Stomach (tissue), 8 donors: ENCODE measurements at regions not wholly inside any gene's neighbourhood (a gene's known extent, or its start where the extent isn't known, plus 50 kb on each side); places are given as distances from the start of the nearest gene placed in this dataset.

Experiments
- DNase-seq, 2 donors: peaks; one replicate each; pipeline versions ENCODE4 v3.0.0 to v3.0.0-alpha.2; 2013 to 2019
- H3K27ac ChIP-seq, 5 donors: fragments of 200-600 bp in 4 of 5; sonication (generic) in 4 of 5; one replicate each; pipeline ENCODE4 v1.5.1; 2013 to 2019; ENCODE audit warnings: mild to moderate bottlenecking in 1 of 5, moderate library complexity in 1 of 5
- H3K27me3 ChIP-seq, 3 donors: fragments of 200-600 bp; sonication (generic); one replicate each; pipeline ENCODE4 v1.5.1; 2017 to 2019; ENCODE audit warnings: mixed run types in 1 of 3
- H3K36me3 ChIP-seq, 4 donors: fragments of 200-600 bp; sonication (generic); 1 replicate in 3 of 4; 2 replicates in 1 of 4; pipeline ENCODE4 v1.5.1; 2016 to 2019
- H3K4me1 ChIP-seq, 4 donors: fragments of 200-600 bp; sonication (generic); one replicate each; pipeline ENCODE4 v1.5.1; 2016 to 2019
- H3K4me3 ChIP-seq, 4 donors: fragments of 200-600 bp; sonication (generic) in 3 of 4; one replicate each; pipeline ENCODE4 v1.5.1; 2016 to 2019; ENCODE audit warnings: mild to moderate bottlenecking in 1 of 4
- H3K9me3 ChIP-seq, 4 donors: fragments of 200-600 bp; sonication (generic); one replicate each; pipeline ENCODE4 v1.5.1; 2016 to 2019
- EP300 ChIP-seq: sonication (generic); formaldehyde crosslinking; IDR thresholded peaks from one replicate; pipeline ENCODE4 v1.6.1; 2017; ENCODE audit warnings: antibody characterized with exemption
- POLR2A ChIP-seq, 4 donors: fragments of 450-650 bp; IDR thresholded peaks; one replicate each; pipeline ENCODE4 v1.6.1; 2016; ENCODE audit warnings: antibody characterized with exemption in 4 of 4, control low read depth in 2 of 4, mild to moderate bottlenecking in 1 of 4, moderate library complexity in 1 of 4
- POLR2AphosphoS5 ChIP-seq, 3 donors: sonication (generic); formaldehyde crosslinking; IDR thresholded peaks; one replicate each; pipeline ENCODE4 v1.6.1; 2016; ENCODE audit warnings: antibody characterized with exemption in 3 of 3
- WGBS, 5 donors: extraction: QIAGEN DNeasy Blood & Tissue Kit in 3 of 5; methylation state at CpG; one replicate each; pipeline versions ENCODE4 v1.1.5 to v1.1.7; 2013 to 2018; 5-methylcytosine and 5-hydroxymethylcytosine counted together
- intact Hi-C: fragments of 100-400 bp; cut with DNase I; formaldehyde crosslinking; loops from one replicate; pipeline ENCODE4 v1.15.1; 2023; ENCODE audit warnings: low total_unique reads
- TF ChIP-seq, protein P1 (sequence below), 7 experiments: fragments of 450-650 bp in 4 of 7; fragments of 200-600 bp in 3 of 7; sonication (generic) in 3 of 7; IDR thresholded peaks; one replicate each; pipeline ENCODE4 v1.5.1; 2016 to 2019; ENCODE audit warnings: antibody characterized with exemption in 7 of 7, control low read depth in 2 of 7, mild to moderate bottlenecking in 1 of 7
- donor health status: healthy with polysubstance abuse.
- donor health status: Bipolar disorder and iron deficiency.
- donor health status: healthy.

DNA sequence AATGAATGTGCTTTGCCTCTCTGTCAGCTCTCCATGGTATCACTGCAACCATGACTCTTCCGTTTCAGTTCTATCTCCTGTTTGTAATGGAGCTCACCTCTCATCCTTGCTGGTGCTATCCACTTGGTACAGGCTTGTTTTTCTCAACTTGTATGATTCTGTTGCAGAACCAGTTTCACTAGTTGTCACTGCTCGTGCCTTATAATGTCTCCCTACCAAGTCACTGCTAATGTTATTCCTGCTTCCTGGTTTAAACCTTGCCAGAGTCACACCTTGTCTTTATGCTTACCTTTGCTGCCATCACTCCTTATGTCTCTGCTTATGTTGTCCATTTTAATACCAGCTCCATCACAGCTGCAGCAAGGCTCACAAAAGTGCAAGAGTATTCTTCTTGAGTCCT is 1191.0 kb upstream of the LRRTM1 start:
- intact Hi-C loops: no loop called here
- H3K27ac ChIP-seq: no peak overlapping the region
- no peaks in the 10 kb centered on the region for H3K27me3 ChIP-seq
- no peak overlapping the region for H3K4me3 ChIP-seq
- H3K9me3 ChIP-seq: peaks cover 0 to 5% (median 0%) of the 10 kb centered on the region in 4 donors
- peak in 1 of 2 donors; percentile 13 for DNase-seq
- H3K4me1 ChIP-seq: no peaks in the 10 kb centered on the region
- TF ChIP-seq POLR2A (IDR thresholded peaks at IDR 0.05): no peak
- no peak for TF ChIP-seq POLR2AphosphoS5 (IDR thresholded peaks at IDR 0.05)
- TF ChIP-seq, protein P1, sequence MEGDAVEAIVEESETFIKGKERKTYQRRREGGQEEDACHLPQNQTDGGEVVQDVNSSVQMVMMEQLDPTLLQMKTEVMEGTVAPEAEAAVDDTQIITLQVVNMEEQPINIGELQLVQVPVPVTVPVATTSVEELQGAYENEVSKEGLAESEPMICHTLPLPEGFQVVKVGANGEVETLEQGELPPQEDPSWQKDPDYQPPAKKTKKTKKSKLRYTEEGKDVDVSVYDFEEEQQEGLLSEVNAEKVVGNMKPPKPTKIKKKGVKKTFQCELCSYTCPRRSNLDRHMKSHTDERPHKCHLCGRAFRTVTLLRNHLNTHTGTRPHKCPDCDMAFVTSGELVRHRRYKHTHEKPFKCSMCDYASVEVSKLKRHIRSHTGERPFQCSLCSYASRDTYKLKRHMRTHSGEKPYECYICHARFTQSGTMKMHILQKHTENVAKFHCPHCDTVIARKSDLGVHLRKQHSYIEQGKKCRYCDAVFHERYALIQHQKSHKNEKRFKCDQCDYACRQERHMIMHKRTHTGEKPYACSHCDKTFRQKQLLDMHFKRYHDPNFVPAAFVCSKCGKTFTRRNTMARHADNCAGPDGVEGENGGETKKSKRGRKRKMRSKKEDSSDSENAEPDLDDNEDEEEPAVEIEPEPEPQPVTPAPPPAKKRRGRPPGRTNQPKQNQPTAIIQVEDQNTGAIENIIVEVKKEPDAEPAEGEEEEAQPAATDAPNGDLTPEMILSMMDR (IDR thresholded peaks at IDR 0.05): no peak
- no peak for TF ChIP-seq EP300
- H3K36me3 ChIP-seq: no peaks in the 10 kb centered on the region
- 38 to 79% (median 60%) methylated on average over 2 of the region's 2 CpGs for WGBS, 5 donors

DNA sequence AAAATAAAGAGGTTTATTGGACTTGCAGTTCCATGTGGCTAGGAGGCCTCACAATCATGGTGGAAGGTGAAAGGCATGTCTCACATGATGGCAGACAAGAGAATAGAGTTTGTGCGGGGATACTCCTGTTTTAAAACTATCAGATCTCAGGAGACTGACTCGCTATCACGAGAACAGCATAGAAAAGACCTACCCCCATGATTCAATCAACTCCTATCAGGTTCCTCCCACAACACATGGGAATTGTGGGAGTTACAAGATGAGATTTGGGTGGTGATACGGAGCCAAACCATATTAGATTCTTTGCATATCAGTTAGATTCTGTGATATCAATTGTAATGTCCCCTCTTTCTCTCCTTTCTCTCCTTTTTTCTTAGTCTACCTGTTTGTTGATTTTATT is 1178.7 kb upstream of the LRRTM1 start:
- Histone ChIP-seq H3K4me3 (no peak overlapping the region), H3K27me3 (no peaks in the 10 kb centered on the region), H3K36me3 (no peaks in the 10 kb centered on the region), H3K9me3 (peaks cover 0 to 14% (median 10%) of the 10 kb centered on the region in 4 donors), H3K4me1 (no peaks in the 10 kb centered on the region), H3K27ac (no peak overlapping the region)
- TF ChIP-seq POLR2A (IDR thresholded peaks at IDR 0.05): no peak
- TF ChIP-seq, protein P1 (IDR thresholded peaks at IDR 0.05): no peak
- TF ChIP-seq EP300: no peak
- no peak for TF ChIP-seq POLR2AphosphoS5 (IDR thresholded peaks at IDR 0.05)
- WGBS, 5 donors: 86 to 93% (median 89%) methylated on average over 4 of the region's 4 CpGs
- no peak for DNase-seq
- intact Hi-C loops: no loop called here

DNA sequence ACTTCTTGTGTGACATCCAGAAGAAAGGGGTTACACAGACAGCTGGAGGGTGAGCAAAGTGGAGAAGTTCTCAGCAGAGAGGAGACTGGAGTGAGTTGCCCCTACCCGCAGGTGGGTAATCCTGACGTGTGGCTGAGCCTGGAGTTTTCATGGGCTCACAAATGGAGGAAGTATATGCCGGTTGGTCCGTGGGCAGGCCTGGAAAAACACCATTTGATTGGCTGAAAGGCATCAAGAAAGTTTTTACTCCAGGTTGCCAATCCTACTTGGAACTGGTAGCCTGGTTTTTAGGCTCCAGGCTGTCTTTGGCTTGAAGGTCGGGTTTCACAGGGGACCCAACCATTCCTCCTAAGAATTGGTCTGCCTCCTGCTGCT is 1177.4 kb upstream of the LRRTM1 start:
- intact Hi-C loops: no loop called here
- Histone ChIP-seq H3K27ac (no peak overlapping the region), H3K4me1 (no peaks in the 10 kb centered on the region), H3K27me3 (no peaks in the 10 kb centered on the region), H3K9me3 (peaks cover 0 to 14% (median 7%) of the 10 kb centered on the region in 4 donors), H3K36me3 (no peaks in the 10 kb centered on the region), H3K4me3 (no peak overlapping the region)
- WGBS, 5 donors: 83 to 94% (median 90%) methylated on average over 5 of the region's 5 CpGs
- no peak for DNase-seq
- TF ChIP-seq EP300: no peak
- TF ChIP-seq, protein P1 (IDR thresholded peaks at IDR 0.05): no peak
- TF ChIP-seq POLR2AphosphoS5 (IDR thresholded peaks at IDR 0.05): no peak
- no peak for TF ChIP-seq POLR2A (IDR thresholded peaks at IDR 0.05)

DNA sequence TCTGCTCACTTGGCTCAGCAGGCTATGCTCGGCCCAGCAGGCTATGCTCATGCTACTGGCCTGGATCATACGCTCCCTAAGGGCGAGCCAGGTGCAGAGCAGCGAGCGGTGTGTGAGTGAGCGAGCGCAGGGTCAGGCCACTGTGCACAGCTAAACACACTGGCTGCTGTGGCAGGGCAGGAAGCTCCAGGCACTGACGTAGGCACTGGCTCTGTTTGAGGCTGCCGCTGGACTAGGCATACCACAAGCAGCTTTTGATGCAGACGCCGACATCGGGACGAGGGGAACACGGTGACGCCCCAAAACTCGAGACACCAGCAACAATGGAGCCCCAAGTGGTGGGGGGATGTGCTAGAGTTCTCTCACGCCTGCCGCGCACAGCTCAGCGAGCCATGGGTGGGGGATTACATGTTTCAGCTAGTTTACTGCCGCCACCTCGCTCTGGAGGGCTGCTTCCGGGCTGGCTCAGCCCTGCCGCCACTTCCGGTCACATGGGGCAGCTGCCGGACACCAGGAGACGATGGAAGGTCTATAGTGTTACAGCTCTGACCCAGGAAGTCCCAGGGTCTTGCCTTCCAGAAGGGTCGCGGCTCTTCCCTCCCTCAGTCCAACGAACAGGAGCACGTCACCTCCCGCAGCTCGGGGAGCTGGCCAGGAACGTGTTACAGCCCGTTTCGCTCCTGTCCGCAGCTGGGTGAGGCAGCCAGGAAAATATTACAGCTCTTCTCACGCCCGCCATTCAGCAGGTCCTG is 1176.9 kb upstream of the LRRTM1 start:
- Histone ChIP-seq H3K27me3 (no peaks in the 10 kb centered on the region), H3K9me3 (peaks cover 0 to 14% (median 7%) of the 10 kb centered on the region in 4 donors), H3K36me3 (no peaks in the 10 kb centered on the region), H3K4me3 (no peak overlapping the region), H3K27ac (no peak overlapping the region), H3K4me1 (no peaks in the 10 kb centered on the region)
- DNase-seq: no peak
- 93 to 96% (median 93%) methylated on average over 34 to 39 of the region's 39 CpGs for WGBS, 5 donors
- TF ChIP-seq EP300 (no peak), POLR2AphosphoS5 (IDR thresholded peaks at IDR 0.05) (no peak), POLR2A (IDR thresholded peaks at IDR 0.05) (no peak)
- TF ChIP-seq, protein P1 (IDR thresholded peaks at IDR 0.05): no peak
- intact Hi-C loops: no loop called here
